ENCODE measurements at regions not wholly inside any gene's neighbourhood (a gene's known extent, or its start where the extent isn't known, plus 50 kb on each side); places are given as distances from the start of the nearest gene placed in this dataset.

GRCh38 chr4:36767596-36767995, 476.9 kb upstream of the NWD2 start:
- no peak for TF ChIP-seq CTCF (conservative IDR thresholded peaks at IDR 0.05; ENCODE audit: low read depth, low read length)
- DNase-seq (ENCODE audit: low read depth), result no peak

GRCh38 chr4:36771411-36772153, 473.0 kb upstream of the NWD2 start:
- H3K4me3 ChIP-seq (ENCODE audit: low read depth, low read length), result no peak overlapping the region
- DNase-seq (ENCODE audit: low read depth), result no peak
- no peak for TF ChIP-seq CTCF (conservative IDR thresholded peaks at IDR 0.05; ENCODE audit: low read depth, low read length)

More at GRCh38 chr4:36767596-36767995, 476.9 kb upstream of the NWD2 start:
- no peak overlapping the region for H3K4me3 ChIP-seq (ENCODE audit: low read depth, low read length)

- H3K4me3 ChIP-seq (ENCODE audit: low read depth, low read length), result no peak overlapping the region
- no peak for TF ChIP-seq CTCF (conservative IDR thresholded peaks at IDR 0.05; ENCODE audit: low read depth, low read length)
- no peak for DNase-seq (ENCODE audit: low read depth)
Observed at GRCh38 chr4:36772154-36772516, 472.4 kb upstream of the NWD2 start.

GRCh38 chr4:36773467-36773866, 471.1 kb upstream of the NWD2 start:
- no peak for TF ChIP-seq CTCF (conservative IDR thresholded peaks at IDR 0.05; ENCODE audit: low read depth, low read length)
- no peak for DNase-seq (ENCODE audit: low read depth)
- H3K4me3 ChIP-seq (ENCODE audit: low read depth, low read length), result no peak overlapping the region

GRCh38 chr4:36775544-36775943, 469.0 kb upstream of the NWD2 start:
- no peak for DNase-seq (ENCODE audit: low read depth)
- TF ChIP-seq CTCF (conservative IDR thresholded peaks at IDR 0.05; ENCODE audit: low read depth, low read length), result no peak
- no peak overlapping the region for H3K4me3 ChIP-seq (ENCODE audit: low read depth, low read length)

- no peak overlapping the region for H3K4me3 ChIP-seq (ENCODE audit: low read depth, low read length)
- no peak for DNase-seq (ENCODE audit: low read depth)
- no peak for TF ChIP-seq CTCF (conservative IDR thresholded peaks at IDR 0.05; ENCODE audit: low read depth, low read length)
Observed at GRCh38 chr4:36779601-36780000, 464.9 kb upstream of the NWD2 start.

- no peak for DNase-seq (ENCODE audit: low read depth)
- H3K4me3 ChIP-seq (ENCODE audit: low read depth, low read length), result no peak overlapping the region
- no peak for TF ChIP-seq CTCF (conservative IDR thresholded peaks at IDR 0.05; ENCODE audit: low read depth, low read length)
Observed at GRCh38 chr4:36785973-36786372, 458.6 kb upstream of the NWD2 start.

Data from epithelial cell of proximal tubule (primary cell).